HepG2 (cell line): ENCODE measurements at regions not wholly inside any gene's neighbourhood (a gene's known extent, or its start where the extent isn't known, plus 50 kb on each side); places are given as distances from the start of the nearest gene placed in this dataset.

Experiments
- HDAC2 ChIP-seq: sonication (generic); formaldehyde crosslinking; IDR thresholded peaks from 2 replicates; pipeline ENCODE4 v1.4.0; 2020; ENCODE audit warnings: missing genetic modification reagents
- KLF6 ChIP-seq: IDR thresholded peaks from 2 replicates; pipeline ENCODE4 v1.8.0; 2016; ENCODE audit warnings: missing biosample characterization, missing genetic modification reagents
- STAT5B ChIP-seq: sonication (generic); formaldehyde crosslinking; IDR thresholded peaks from 2 replicates; pipeline ENCODE4 v1.4.0; 2020; ENCODE audit warnings: missing genetic modification reagents
- THYN1 ChIP-seq: sonication (generic); formaldehyde crosslinking; IDR thresholded peaks from 2 replicates; pipeline ENCODE4 v1.8.1; 2023; ENCODE audit warnings: low read depth, mild to moderate bottlenecking, moderate library complexity, missing genetic modification reagents, borderline replicate concordance
- TRIM24 ChIP-seq: sonication (generic); formaldehyde crosslinking; IDR thresholded peaks from 2 replicates; pipeline ENCODE4 v1.8.0; 2022; ENCODE audit warnings: mild to moderate bottlenecking, missing genetic modification reagents
- ZNF207 ChIP-seq: fragments of 450-650 bp; IDR thresholded peaks from 2 replicates; pipeline ENCODE4 v1.6.1; 2016; ENCODE audit warnings: antibody characterized with exemption, borderline replicate concordance
- ZNF33A ChIP-seq: sonication (generic); formaldehyde crosslinking; IDR thresholded peaks from 2 replicates; pipeline ENCODE4 v1.5.1; 2020; ENCODE audit warnings: missing genetic modification reagents, mild to moderate bottlenecking, moderate library complexity, borderline replicate concordance
- TF ChIP-seq, protein P1 (sequence below): sonication (generic); formaldehyde crosslinking; IDR thresholded peaks from 2 replicates; pipeline ENCODE4 v1.5.1; 2020; ENCODE audit warnings: mild to moderate bottlenecking, missing genetic modification reagents
- TF ChIP-seq, protein P2 (sequence below): sonication (generic); formaldehyde crosslinking; IDR thresholded peaks from 2 replicates; pipeline ENCODE4 v1.4.0; 2020; ENCODE audit warnings: mild to moderate bottlenecking, missing genetic modification reagents
- TF ChIP-seq, protein P3 (sequence below): sonication (generic); formaldehyde crosslinking; IDR thresholded peaks from one replicate; pipeline ENCODE4 v1.5.1; 2020; ENCODE audit warnings: mild to moderate bottlenecking, missing genetic modification reagents; ENCODE audit errors: not compliant biosample characterization
- TF ChIP-seq, protein P4 (sequence below): sonication (generic); formaldehyde crosslinking; IDR thresholded peaks from 2 replicates; pipeline ENCODE4 v1.5.0; 2020; ENCODE audit warnings: mild to moderate bottlenecking, missing genetic modification reagents, moderate library complexity

DNA sequence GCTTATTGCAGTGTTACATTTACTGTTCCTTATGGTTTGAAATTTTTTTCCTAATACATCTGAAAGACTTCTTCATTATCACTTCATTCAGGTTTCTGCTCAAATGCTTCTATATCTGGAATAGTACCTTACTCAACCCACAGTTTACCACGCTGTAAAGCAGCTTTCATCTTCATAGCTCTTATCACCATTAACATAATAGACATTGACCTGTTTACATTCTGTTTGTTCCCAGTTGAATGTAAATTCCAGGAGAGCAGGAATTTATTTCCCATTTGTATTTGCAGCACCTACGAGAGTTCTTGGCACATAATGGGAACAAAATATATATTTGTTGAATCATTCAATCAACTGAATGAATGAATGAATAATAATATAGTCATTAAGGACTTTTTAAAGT lies 844.6 kb upstream of the ROBO1 start (continued):
- TF ChIP-seq, protein P1, sequence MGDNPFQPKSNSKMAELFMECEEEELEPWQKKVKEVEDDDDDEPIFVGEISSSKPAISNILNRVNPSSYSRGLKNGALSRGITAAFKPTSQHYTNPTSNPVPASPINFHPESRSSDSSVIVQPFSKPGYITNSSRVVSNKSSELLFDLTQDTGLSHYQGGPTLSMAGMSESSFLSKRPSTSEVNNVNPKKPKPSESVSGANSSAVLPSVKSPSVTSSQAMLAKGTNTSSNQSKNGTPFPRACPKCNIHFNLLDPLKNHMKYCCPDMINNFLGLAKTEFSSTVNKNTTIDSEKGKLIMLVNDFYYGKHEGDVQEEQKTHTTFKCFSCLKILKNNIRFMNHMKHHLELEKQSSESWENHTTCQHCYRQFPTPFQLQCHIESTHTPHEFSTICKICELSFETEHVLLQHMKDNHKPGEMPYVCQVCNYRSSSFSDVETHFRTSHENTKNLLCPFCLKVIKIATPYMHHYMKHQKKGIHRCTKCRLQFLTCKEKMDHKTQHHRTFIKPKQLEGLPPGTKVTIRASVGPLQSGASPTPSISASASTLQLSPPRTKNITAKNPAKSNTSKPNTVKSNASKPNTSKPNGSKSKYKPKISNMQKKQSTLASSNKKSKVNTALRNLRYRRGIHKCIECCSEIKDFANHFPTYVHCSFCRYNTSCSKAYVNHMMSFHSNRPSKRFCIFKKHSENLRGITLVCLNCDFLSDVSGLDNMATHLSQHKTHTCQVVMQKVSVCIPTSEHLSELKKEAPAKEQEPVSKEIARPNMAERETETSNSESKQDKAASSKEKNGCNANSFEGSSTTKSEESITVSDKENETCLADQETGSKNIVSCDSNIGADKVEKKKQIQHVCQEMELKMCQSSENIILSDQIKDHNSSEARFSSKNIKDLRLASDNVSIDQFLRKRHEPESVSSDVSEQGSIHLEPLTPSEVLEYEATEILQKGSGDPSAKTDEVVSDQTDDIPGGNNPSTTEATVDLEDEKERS, result no peak
- TF ChIP-seq THYN1 (no peak), ZNF207 (no peak), HDAC2 (0 out of 2 replicates have a peak, but pooled peaks have one; percentile 48), STAT5B (no peak), KLF6 (CRISPR knock-in tag) (no peak), ZNF33A (CRISPR knock-in tag) (no peak), TRIM24 (CRISPR knock-in tag) (no peak)
- TF ChIP-seq, protein P2, sequence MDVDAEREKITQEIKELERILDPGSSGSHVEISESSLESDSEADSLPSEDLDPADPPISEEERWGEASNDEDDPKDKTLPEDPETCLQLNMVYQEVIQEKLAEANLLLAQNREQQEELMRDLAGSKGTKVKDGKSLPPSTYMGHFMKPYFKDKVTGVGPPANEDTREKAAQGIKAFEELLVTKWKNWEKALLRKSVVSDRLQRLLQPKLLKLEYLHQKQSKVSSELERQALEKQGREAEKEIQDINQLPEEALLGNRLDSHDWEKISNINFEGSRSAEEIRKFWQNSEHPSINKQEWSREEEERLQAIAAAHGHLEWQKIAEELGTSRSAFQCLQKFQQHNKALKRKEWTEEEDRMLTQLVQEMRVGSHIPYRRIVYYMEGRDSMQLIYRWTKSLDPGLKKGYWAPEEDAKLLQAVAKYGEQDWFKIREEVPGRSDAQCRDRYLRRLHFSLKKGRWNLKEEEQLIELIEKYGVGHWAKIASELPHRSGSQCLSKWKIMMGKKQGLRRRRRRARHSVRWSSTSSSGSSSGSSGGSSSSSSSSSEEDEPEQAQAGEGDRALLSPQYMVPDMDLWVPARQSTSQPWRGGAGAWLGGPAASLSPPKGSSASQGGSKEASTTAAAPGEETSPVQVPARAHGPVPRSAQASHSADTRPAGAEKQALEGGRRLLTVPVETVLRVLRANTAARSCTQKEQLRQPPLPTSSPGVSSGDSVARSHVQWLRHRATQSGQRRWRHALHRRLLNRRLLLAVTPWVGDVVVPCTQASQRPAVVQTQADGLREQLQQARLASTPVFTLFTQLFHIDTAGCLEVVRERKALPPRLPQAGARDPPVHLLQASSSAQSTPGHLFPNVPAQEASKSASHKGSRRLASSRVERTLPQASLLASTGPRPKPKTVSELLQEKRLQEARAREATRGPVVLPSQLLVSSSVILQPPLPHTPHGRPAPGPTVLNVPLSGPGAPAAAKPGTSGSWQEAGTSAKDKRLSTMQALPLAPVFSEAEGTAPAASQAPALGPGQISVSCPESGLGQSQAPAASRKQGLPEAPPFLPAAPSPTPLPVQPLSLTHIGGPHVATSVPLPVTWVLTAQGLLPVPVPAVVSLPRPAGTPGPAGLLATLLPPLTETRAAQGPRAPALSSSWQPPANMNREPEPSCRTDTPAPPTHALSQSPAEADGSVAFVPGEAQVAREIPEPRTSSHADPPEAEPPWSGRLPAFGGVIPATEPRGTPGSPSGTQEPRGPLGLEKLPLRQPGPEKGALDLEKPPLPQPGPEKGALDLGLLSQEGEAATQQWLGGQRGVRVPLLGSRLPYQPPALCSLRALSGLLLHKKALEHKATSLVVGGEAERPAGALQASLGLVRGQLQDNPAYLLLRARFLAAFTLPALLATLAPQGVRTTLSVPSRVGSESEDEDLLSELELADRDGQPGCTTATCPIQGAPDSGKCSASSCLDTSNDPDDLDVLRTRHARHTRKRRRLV (CRISPR knock-in tag), result no peak
- TF ChIP-seq, protein P3, sequence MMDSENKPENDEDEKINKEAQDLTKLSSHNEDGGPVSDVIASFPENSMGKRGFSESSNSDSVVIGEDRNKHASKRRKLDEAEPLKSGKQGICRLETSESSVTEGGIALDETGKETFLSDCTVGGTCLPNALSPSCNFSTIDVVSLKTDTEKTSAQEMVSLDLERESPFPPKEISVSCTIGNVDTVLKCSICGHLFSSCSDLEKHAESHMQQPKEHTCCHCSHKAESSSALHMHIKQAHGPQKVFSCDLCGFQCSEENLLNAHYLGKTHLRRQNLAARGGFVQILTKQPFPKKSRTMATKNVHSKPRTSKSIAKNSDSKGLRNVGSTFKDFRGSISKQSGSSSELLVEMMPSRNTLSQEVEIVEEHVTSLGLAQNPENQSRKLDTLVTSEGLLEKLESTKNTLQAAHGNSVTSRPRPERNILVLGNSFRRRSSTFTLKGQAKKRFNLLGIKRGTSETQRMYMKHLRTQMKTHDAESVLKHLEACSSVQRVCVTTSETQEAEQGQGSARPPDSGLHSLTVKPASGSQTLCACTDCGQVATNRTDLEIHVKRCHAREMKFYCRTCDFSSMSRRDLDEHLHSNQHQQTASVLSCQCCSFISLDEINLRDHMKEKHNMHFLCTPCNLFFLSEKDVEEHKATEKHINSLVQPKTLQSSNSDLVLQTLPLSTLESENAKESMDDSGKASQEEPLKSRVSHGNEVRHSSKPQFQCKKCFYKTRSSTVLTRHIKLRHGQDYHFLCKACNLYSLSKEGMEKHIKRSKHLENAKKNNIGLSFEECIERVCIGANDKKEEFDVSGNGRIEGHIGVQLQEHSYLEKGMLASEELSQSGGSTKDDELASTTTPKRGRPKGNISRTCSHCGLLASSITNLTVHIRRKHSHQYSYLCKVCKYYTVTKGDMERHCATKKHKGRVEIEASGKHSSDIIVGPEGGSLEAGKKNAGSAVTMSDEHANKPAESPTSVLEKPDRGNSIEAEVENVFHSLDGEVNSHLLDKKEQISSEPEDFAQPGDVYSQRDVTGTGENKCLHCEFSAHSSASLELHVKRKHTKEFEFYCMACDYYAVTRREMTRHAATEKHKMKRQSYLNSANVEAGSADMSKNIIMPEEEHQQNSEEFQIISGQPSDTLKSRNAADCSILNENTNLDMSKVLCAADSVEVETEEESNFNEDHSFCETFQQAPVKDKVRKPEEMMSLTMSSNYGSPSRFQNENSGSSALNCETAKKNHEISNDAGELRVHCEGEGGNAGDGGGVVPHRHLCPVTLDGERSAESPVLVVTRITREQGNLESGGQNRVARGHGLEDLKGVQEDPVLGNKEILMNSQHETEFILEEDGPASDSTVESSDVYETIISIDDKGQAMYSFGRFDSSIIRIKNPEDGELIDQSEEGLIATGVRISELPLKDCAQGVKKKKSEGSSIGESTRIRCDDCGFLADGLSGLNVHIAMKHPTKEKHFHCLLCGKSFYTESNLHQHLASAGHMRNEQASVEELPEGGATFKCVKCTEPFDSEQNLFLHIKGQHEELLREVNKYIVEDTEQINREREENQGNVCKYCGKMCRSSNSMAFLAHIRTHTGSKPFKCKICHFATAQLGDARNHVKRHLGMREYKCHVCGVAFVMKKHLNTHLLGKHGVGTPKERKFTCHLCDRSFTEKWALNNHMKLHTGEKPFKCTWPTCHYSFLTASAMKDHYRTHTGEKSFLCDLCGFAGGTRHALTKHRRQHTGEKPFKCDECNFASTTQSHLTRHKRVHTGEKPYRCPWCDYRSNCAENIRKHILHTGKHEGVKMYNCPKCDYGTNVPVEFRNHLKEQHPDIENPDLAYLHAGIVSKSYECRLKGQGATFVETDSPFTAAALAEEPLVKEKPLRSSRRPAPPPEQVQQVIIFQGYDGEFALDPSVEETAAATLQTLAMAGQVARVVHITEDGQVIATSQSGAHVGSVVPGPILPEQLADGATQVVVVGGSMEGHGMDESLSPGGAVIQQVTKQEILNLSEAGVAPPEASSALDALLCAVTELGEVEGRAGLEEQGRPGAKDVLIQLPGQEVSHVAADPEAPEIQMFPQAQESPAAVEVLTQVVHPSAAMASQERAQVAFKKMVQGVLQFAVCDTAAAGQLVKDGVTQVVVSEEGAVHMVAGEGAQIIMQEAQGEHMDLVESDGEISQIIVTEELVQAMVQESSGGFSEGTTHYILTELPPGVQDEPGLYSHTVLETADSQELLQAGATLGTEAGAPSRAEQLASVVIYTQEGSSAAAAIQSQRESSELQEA (CRISPR knock-in tag), result no peak
- TF ChIP-seq, protein P4, sequence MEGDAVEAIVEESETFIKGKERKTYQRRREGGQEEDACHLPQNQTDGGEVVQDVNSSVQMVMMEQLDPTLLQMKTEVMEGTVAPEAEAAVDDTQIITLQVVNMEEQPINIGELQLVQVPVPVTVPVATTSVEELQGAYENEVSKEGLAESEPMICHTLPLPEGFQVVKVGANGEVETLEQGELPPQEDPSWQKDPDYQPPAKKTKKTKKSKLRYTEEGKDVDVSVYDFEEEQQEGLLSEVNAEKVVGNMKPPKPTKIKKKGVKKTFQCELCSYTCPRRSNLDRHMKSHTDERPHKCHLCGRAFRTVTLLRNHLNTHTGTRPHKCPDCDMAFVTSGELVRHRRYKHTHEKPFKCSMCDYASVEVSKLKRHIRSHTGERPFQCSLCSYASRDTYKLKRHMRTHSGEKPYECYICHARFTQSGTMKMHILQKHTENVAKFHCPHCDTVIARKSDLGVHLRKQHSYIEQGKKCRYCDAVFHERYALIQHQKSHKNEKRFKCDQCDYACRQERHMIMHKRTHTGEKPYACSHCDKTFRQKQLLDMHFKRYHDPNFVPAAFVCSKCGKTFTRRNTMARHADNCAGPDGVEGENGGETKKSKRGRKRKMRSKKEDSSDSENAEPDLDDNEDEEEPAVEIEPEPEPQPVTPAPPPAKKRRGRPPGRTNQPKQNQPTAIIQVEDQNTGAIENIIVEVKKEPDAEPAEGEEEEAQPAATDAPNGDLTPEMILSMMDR (CRISPR knock-in tag), result no peak
